HFFc6 (cell line): ENCODE measurements at regions not wholly inside any gene's neighbourhood (a gene's known extent, or its start where the extent isn't known, plus 50 kb on each side); places are given as distances from the start of the nearest gene placed in this dataset.

Source experiments
- DNase-seq: peaks from one replicate; pipeline ENCODE4 v3.0.0-alpha.2; 2018
- H3K27ac Mint-ChIP-seq: 2 replicates; pipeline ENCODE4 v1.8.0; 2020; ENCODE audit warnings: mild to moderate bottlenecking, mixed read lengths
- H3K27me3 Mint-ChIP-seq: 2 replicates; pipeline ENCODE4 v1.8.0; 2021; ENCODE audit warnings: mild to moderate bottlenecking, moderate library complexity, mixed read lengths; ENCODE audit not compliant: insufficient read depth
- H3K36me3 Mint-ChIP-seq: 2 replicates; pipeline ENCODE4 v1.8.0; 2021; ENCODE audit warnings: low read depth, mixed read lengths
- H3K4me1 Mint-ChIP-seq: 2 replicates; pipeline ENCODE4 v1.8.0; 2020; ENCODE audit warnings: low read depth, mixed read lengths
- H3K4me3 Mint-ChIP-seq: 2 replicates; pipeline ENCODE4 v1.8.0; 2020; ENCODE audit warnings: mild to moderate bottlenecking, moderate library complexity, mixed read lengths
- H3K9me3 Mint-ChIP-seq: 2 replicates; pipeline ENCODE4 v1.8.0; 2020; ENCODE audit warnings: mild to moderate bottlenecking, mixed read lengths
- CTCF ChIP-seq: fragments of 200-600 bp; sonication (generic); IDR thresholded peaks from 2 replicates; pipeline ENCODE4 v1.5.0; 2021; ENCODE audit warnings: antibody characterized with exemption, mild to moderate bottlenecking

GRCh38 chr1:212192261-212192998 is 92.8 kb upstream of the PPP2R5A start:
- DNase-seq = no peak
- no peaks in the 10 kb centered on the region; the same call in 1 of the 2 replicates for H3K27me3 Mint-ChIP-seq
- no peaks in the 10 kb centered on the region for H3K36me3 Mint-ChIP-seq

GRCh38 chr1:212196355-212196754 is 88.9 kb upstream of the PPP2R5A start:
- DNase-seq = no peak
- Mint-ChIP-seq H3K36me3 (no peaks in the 10 kb centered on the region), H3K27me3 (no peaks in the 10 kb centered on the region), H3K4me1 (no peaks in the 10 kb centered on the region), H3K9me3 (no peaks in the 10 kb centered on the region), H3K4me3 (no peak overlapping the region), H3K27ac (no peak overlapping the region)
- no peak for TF ChIP-seq CTCF

More at GRCh38 chr1:212192261-212192998, 92.8 kb upstream of the PPP2R5A start:
- no peak for TF ChIP-seq CTCF
- peaks cover 10% of the 10 kb centered on the region for H3K4me1 Mint-ChIP-seq
- H3K27ac Mint-ChIP-seq = no peak overlapping the region
- H3K9me3 Mint-ChIP-seq = no peaks in the 10 kb centered on the region
- H3K4me3 Mint-ChIP-seq = no peak overlapping the region

GRCh38 chr1:212201461-212201860 is 83.7 kb upstream of the PPP2R5A start:
- no peaks in the 10 kb centered on the region for H3K9me3 Mint-ChIP-seq
- H3K27me3 Mint-ChIP-seq = no peaks in the 10 kb centered on the region; the same call in 1 of the 2 replicates
- no peak for TF ChIP-seq CTCF
- H3K4me1 Mint-ChIP-seq = peaks cover 8% of the 10 kb centered on the region
- H3K36me3 Mint-ChIP-seq = no peaks in the 10 kb centered on the region
- no peak for DNase-seq
- H3K4me3 Mint-ChIP-seq = no peak overlapping the region
- no peak overlapping the region for H3K27ac Mint-ChIP-seq

GRCh38 chr1:212203630-212204029 is 81.6 kb upstream of the PPP2R5A start:
- Mint-ChIP-seq H3K27me3 (no peaks in the 10 kb centered on the region; the same call in 1 of the 2 replicates), H3K27ac (no peak overlapping the region), H3K4me1 (peaks cover 8% of the 10 kb centered on the region), H3K4me3 (no peak overlapping the region), H3K9me3 (no peaks in the 10 kb centered on the region), H3K36me3 (no peaks in the 10 kb centered on the region)
- TF ChIP-seq CTCF = no peak
- no peak for DNase-seq

- Mint-ChIP-seq H3K36me3 (no peaks in the 10 kb centered on the region), H3K27ac (no peak overlapping the region), H3K4me1 (peaks cover 8% of the 10 kb centered on the region), H3K9me3 (no peaks in the 10 kb centered on the region), H3K27me3 (peaks cover 4% of the 10 kb centered on the region), H3K4me3 (no peak overlapping the region)
- TF ChIP-seq CTCF = no peak
- DNase-seq = no peak
These were observed 80.2 kb upstream of the PPP2R5A start for GRCh38 chr1:212205006-212205405.
